Erythroblast (primary cell): ENCODE measurements at regions not wholly inside any gene's neighbourhood (a gene's known extent, or its start where the extent isn't known, plus 50 kb on each side); places are given as distances from the start of the nearest gene placed in this dataset.

Experiments
- GATA1 ChIP-seq: IDR thresholded peaks from 2 replicates; pipeline ENCODE4 v1.6.1; 2011; ENCODE audit warnings: low read depth, mild to moderate bottlenecking, control low read depth, low read length, moderate library complexity
- POLR2A ChIP-seq: IDR thresholded peaks from 2 replicates; pipeline ENCODE4 v1.6.1; 2011; ENCODE audit warnings: mild to moderate bottlenecking, low read length

- TF ChIP-seq POLR2A (no peak), GATA1 (no peak)
Observed at GRCh38 chr5:52275639-52276038, 512.1 kb upstream of the ITGA1 start.
